GM21717 (cell line): ENCODE measurements at regions not wholly inside any gene's neighbourhood (a gene's known extent, or its start where the extent isn't known, plus 50 kb on each side); places are given as distances from the start of the nearest gene placed in this dataset.

Experiments
- ATAC-seq: cut with Tn5 transposase; IDR thresholded peaks from one replicate; pipeline ENCODE4 v1.9.1; 2021; ENCODE audit warnings: mild to moderate bottlenecking, moderate library complexity; ENCODE audit not compliant: unreplicated experiment

DNA sequence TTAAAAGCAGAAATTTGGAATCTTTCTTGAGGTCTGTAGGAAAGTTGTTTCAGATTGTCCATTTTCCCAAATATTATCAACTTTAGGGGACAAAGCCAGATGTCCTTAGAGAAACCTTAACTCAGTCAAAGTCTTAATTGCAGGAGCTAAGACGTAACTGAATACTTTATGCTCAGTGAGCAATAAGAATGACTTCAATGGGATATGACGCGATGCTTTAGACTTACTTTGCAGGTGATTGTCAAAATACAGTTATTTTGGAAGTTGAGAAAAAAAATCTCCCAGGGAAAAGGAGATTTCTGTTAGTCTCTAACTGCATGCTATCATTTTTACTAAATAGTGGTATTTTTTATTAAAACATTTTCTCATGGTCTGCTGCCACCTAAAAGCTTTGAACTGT lies 750.9 kb upstream of the STXBP6 start:
- no peak for ATAC-seq

DNA sequence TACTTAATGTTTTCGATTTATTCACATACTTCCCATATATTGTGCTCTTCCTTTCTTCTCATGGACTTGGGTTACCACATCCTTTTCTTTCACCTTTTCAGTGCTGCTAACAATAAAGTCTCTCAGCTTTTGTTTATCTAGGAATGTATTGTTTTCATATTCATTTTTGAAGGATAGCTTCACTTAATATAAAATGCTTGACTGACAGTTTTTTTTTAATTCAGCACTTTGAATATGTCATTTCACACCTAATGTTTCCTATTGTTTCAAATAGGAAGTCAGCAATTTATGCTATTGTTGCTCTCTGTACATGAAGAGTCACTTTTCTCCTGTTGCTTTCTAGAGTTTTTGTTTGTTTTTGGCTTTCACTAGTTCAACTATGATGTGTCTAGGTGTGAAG lies 738.3 kb upstream of the STXBP6 start:
- ATAC-seq = no peak

DNA sequence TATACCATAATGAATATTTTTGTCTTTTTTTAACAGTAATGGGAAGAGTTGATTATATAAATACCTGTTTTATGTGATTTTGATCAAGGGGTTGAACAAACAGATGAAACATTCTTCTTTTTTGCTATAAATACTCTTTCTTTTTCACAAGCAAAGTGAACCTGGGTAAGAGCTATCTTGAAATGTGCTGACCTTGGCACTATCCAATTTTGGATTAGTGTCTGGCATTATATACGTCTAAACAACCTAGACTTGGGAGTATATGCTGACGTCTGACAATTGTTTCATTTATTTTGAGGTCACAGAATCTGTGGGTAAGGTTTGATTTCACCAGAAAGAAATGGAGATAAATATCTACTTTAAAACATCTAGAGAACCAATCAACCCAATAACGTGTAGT lies 716.0 kb upstream of the STXBP6 start:
- no peak for ATAC-seq

DNA sequence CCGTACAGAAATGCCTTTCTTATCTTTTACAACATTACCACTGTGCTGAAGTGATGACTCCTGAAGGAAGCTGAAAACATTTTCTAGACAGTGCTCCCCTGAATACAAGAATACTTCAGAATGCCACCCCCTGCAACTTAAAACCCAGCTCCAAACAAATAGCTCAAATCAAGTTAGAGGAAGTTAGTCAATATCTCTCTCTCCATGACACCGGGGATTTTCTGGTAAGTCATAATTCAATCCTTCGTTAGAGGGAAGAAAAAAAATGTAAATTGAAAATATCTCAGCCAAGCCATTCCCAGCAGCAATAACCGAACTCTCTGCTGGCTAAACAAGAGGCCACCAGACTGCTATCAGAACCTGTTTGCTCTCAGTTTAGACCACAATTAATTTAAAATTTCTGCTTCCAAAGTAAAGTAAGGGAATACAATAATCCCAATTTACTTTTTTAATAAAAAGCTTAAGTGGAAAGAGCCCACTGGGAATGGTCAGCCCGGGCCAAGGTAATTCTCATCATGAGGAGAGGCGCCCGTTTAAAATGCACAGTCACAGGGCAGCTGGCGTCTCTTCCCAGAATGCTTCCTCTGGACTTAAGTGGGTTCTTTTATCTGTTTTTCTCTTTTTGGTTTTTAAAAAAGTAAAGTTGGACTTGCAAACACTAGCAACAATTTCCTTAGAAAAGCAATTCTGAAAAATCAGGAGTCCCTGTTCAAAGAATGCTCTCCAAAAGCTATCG lies 710.1 kb upstream of the STXBP6 start:
- no peak for ATAC-seq

DNA sequence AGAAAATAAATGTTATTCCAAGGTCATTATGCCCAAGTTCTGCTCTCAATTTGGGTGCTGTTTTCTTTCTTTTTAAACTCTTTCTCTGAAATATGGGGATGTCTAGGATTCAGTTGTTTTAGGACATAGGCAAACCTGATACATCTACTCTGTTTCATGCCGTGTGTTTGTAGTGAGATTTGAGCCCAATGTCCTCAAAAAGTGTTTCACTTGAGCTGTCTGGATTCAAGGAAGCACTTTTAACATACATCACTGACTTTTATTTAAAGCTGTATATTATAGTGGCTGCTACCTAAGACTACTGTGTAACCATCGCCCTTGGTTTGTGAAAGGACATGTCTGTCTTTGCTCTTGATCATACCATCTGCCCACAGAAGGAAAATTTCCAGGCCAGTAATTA lies 709.3 kb upstream of the STXBP6 start:
- ATAC-seq = no peak

GRCh38 chr14:25757364-25757763 lies 707.4 kb upstream of the STXBP6 start:
- ATAC-seq = no peak

DNA sequence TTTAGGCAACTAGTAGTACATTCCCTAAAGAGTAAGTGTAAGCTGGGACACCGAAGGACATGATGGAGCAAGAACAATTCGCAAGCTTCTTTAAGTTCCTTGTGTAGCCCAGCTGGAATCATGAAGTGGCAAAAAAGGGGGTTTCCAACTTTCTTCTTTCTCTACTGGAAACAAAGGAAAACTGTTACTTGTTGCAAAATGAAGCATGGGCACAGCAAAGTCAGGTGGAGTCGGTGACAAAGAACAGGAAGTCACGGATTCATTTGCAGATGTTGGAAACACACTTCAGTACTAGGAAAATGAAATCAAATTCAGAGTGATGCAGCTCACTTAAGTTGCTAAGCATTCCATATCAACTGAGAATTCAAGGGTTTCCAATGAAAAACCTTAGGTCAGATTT lies 706.9 kb upstream of the STXBP6 start:
- no peak for ATAC-seq

- ATAC-seq = no peak
Measured at GRCh38 chr14:25753130-25753529, 703.2 kb upstream of the STXBP6 start.

GRCh38 chr14:25750436-25750835 lies 700.5 kb upstream of the STXBP6 start:
- ATAC-seq = no peak
